ENCODE measurements at regions not wholly inside any gene's neighbourhood (a gene's known extent, or its start where the extent isn't known, plus 50 kb on each side); places are given as distances from the start of the nearest gene placed in this dataset.

DNA sequence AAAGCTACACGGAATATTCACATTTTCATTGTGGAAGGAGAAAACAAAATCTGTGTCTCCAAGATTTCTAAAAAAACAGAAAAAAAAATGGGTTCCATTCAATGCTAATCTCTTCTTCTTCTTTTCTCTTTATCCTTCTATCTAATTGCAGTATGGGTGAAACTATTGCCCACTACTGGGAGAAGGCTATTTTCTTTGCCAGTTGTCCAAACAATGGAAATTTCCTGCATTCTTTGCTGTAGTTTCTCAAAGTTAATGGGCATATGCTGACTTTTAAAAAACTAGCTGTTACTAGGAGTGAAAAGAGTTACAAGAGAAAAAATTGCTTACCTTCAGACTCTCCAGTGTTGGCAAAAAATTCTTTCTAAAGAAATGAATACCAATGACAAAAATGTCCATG, 179.3 kb upstream of the ANKRD28 start:
- TF ChIP-seq, protein P1, sequence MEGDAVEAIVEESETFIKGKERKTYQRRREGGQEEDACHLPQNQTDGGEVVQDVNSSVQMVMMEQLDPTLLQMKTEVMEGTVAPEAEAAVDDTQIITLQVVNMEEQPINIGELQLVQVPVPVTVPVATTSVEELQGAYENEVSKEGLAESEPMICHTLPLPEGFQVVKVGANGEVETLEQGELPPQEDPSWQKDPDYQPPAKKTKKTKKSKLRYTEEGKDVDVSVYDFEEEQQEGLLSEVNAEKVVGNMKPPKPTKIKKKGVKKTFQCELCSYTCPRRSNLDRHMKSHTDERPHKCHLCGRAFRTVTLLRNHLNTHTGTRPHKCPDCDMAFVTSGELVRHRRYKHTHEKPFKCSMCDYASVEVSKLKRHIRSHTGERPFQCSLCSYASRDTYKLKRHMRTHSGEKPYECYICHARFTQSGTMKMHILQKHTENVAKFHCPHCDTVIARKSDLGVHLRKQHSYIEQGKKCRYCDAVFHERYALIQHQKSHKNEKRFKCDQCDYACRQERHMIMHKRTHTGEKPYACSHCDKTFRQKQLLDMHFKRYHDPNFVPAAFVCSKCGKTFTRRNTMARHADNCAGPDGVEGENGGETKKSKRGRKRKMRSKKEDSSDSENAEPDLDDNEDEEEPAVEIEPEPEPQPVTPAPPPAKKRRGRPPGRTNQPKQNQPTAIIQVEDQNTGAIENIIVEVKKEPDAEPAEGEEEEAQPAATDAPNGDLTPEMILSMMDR (IDR thresholded peaks at IDR 0.05) = no peak

DNA sequence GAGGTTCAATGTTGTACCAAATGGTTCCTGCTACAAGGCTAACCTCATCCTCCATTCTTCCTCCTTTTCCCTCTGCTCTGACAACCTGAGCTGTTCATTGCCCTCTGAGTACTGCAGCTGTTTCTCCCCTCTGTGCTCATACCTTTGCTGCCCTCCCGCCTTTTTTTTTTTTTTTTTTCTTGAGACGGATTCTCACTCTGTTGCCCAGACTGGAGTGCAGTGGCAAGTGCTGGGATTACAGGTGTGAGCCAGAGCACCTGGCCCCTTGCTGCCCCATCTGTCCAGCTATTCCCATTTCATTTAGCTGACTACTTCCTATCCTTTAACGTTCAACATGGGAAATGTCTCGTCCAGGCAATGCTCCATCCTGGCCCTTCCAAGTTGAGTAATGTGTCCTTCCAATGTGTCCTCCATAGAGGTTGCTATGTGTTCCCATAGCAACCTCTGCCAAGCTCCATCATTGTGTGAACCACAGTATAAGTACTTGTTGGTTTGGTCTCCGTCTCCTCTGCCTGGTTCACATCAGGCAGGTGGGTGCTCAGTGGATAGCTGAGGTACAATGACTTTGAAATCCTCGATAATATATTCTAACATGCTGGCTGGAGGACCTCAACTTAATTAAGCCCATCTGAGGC, 179.9 kb upstream of the ANKRD28 start:
- TF ChIP-seq, protein P1 (IDR thresholded peaks at IDR 0.05) = no peak

DNA sequence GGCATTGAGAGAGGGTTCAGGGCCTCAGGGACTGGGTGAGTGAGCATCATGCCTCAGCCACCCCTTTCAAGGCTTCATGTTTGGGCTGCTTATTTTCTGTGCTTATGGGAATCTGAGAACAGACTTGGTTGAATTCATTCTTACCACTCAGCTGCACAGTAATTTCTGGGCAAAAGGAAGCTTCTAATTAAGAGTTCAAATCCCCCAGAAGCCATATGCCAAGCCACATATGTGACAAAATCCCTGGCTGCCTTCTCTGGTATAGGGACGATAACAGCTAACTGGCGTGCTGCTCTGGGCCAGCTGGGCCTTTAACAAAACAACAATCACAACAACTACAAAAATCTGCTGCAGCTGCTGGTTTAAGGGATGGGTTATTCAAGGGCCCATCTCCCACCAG, 181.0 kb upstream of the ANKRD28 start:
- TF ChIP-seq, protein P1 (IDR thresholded peaks at IDR 0.05) = no peak

DNA sequence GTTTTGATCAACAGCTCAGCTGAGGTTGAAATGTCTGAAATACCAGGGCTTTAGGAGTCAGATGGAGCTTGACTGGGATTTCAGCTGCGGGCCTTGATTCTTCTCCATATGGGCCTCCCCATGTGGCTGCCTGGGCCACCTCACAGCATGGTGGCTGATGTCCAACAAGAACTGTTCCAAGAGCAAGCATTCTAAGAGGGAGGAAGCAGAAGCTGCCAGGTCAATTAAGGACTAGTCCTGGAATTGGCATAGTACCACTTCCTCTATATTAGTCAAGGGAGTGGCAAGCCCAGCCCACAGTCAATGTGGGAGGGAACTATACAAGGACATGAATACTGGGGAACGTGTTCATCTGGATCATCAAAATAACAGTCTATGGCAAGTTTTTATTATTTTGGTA, 181.7 kb upstream of the ANKRD28 start:
- TF ChIP-seq, protein P1 (IDR thresholded peaks at IDR 0.05) = no peak

DNA sequence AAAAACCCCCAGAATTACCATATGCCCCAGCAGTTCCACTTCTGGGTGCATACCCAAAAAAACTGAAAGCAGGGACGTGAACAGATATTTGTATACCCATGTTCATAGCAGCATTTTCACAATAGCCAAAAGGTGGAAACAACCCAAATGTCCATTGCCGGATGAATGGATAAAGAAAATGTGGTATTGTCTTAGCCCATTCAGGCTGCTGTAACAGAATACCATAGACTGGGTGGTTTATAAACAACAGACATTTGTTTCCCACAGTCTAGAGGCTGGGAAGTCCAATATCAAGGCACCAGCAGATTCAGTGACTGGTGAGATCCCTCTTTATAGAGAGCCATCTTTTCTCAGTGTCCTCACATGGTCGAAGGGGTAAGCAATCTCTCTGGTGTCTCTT, 182.1 kb upstream of the ANKRD28 start:
- TF ChIP-seq, protein P1 (IDR thresholded peaks at IDR 0.05) = no peak

DNA sequence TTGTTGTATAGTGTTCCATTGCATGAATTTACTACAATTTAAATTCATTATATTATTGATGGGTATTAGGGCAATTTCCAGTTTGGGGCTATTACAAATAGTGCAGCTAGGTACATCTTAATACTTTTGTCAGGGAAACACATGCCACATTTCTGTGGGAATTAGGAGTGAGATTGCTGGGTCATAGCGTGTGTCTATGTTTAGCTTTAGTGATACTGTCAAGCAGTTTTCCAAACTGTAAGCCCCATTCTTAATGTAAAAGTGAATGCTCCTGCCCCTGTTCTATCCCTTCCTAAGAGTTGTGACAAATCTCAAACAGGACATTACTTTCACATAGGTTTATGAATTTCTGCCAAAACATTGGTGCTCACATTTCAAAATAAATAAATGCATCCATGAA, 184.5 kb upstream of the ANKRD28 start:
- TF ChIP-seq, protein P1 (IDR thresholded peaks at IDR 0.05) = no peak

DNA sequence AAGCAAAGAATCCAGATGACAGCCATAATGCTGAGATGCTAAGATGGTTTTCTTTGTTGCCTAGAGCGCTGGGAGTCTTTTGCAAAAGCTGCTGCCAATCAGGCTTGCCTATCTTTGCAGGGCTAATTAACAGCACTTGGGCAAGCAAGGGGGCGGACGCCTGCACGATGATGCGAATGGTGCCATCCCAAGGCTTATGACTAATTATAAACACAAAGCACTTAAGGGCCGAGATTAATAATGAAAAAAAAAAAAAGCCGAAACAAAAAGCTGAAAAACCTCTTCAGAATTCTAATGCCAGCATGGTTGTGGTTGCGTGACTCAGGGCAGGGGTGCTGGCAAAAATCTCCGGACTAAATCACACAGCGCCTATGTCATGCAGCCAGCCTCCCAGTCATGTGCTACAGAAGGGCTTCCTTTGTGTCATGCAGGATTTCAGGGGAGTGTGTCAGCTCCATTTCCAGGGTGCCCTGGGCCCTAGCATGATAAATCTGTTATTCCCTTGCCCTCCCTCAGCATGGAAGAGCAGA, 185.0 kb upstream of the ANKRD28 start:
- TF ChIP-seq, protein P1 (IDR thresholded peaks at IDR 0.05) = no peak

DNA sequence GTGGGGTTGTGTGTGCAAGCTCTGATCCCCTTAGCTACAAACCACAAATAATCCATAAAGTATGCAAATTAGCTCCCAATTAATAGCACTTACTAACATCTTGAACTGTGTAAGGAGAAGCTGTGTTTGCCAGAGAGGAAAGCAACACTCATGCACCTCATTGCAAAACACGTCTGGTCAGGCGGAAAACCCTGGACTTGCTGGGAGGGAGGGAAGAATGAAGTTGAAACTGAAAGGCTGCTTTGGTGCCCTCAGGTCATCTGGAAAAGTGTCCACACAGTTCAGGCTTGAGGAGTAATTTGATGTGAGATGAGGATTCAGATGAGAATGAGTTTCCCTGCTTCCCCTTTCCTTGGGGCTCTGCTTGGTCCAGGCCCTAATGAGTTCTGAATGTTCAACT, 185.5 kb upstream of the ANKRD28 start:
- TF ChIP-seq, protein P1 (IDR thresholded peaks at IDR 0.05) = no peak

Data from LNCAP (cell line).